GM12874 (cell line): ENCODE measurements at regions not wholly inside any gene's neighbourhood (a gene's known extent, or its start where the extent isn't known, plus 50 kb on each side); places are given as distances from the start of the nearest gene placed in this dataset.

Experiments used
- CTCF ChIP-seq: IDR thresholded peaks from 2 replicates; pipeline ENCODE4 v1.5.1; 2011; ENCODE audit warnings: low read depth, mild to moderate bottlenecking, control low read depth, low read length, moderate library complexity; ENCODE audit not compliant: insufficient read depth

- TF ChIP-seq CTCF, result no peak
Measured at GRCh38 chr5:119742311-119742710, 113.0 kb downstream of the FAM170A start.

- peak; percentile 60 for TF ChIP-seq CTCF
Measured at GRCh38 chr5:119743927-119744326, 114.6 kb downstream of the FAM170A start.

- TF ChIP-seq CTCF, result no peak
Measured at GRCh38 chr5:119745976-119746375, 116.6 kb downstream of the FAM170A start.

- no peak for TF ChIP-seq CTCF
Measured at GRCh38 chr5:119746984-119747383, 117.6 kb downstream of the FAM170A start.

GRCh38 chr5:119750887-119751733 lies 121.8 kb downstream of the FAM170A start:
- no peak for TF ChIP-seq CTCF

- no peak for TF ChIP-seq CTCF
Measured at GRCh38 chr5:119751734-119752094, 122.4 kb downstream of the FAM170A start.

GRCh38 chr5:119752921-119753886 lies 123.8 kb downstream of the FAM170A start:
- TF ChIP-seq CTCF, result no peak
